B cell (primary cell): ENCODE measurements at regions not wholly inside any gene's neighbourhood (a gene's known extent, or its start where the extent isn't known, plus 50 kb on each side); places are given as distances from the start of the nearest gene placed in this dataset.

ENCODE experiments used
- EZH2 ChIP-seq: IDR thresholded peaks from 2 replicates; pipeline ENCODE4 v1.6.1; 2012; ENCODE audit warnings: borderline replicate concordance, low read depth, mild to moderate bottlenecking, moderate library complexity, low read length; ENCODE audit not compliant: insufficient read depth, poor library complexity, severe bottlenecking
- TF ChIP-seq, protein P1 (sequence below): fragments of 200-600 bp; IDR thresholded peaks from one replicate; pipeline ENCODE4 v1.8.0; 2022; ENCODE audit warnings: antibody characterized with exemption, mild to moderate bottlenecking

DNA sequence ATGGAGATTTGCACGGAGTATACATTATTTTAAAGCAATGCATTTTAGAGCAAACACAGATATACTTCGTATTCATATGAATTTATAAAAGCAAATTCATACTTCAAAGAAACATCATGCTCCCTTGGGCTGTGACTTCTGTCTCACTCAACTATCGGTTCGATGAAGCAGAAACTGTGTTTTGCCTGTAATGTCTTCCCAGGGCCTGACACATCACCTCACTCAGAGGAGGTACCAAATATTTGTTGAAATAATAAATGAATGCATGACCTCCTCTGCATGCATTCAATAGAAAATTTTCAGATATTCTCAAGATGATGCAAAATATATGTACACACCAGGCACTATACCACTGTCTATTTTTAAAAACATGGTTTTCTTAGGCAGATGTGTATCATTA, 432.7 kb downstream of the EFNB2 start:
- TF ChIP-seq, protein P1, sequence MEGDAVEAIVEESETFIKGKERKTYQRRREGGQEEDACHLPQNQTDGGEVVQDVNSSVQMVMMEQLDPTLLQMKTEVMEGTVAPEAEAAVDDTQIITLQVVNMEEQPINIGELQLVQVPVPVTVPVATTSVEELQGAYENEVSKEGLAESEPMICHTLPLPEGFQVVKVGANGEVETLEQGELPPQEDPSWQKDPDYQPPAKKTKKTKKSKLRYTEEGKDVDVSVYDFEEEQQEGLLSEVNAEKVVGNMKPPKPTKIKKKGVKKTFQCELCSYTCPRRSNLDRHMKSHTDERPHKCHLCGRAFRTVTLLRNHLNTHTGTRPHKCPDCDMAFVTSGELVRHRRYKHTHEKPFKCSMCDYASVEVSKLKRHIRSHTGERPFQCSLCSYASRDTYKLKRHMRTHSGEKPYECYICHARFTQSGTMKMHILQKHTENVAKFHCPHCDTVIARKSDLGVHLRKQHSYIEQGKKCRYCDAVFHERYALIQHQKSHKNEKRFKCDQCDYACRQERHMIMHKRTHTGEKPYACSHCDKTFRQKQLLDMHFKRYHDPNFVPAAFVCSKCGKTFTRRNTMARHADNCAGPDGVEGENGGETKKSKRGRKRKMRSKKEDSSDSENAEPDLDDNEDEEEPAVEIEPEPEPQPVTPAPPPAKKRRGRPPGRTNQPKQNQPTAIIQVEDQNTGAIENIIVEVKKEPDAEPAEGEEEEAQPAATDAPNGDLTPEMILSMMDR, result no peak
- no peak for TF ChIP-seq EZH2
